MG63 (cell line): ENCODE measurements at regions not wholly inside any gene's neighbourhood (a gene's known extent, or its start where the extent isn't known, plus 50 kb on each side); places are given as distances from the start of the nearest gene placed in this dataset.

Experiments used
- DNase-seq: peaks from one replicate; pipeline ENCODE4 v3.0.0-alpha.2; 2020
- H3K27me3 ChIP-seq: fragments of 250-450 bp; sonication (Bioruptor Pico); 2 replicates; pipeline ENCODE4 v1.5.1; 2020; ENCODE audit warnings: mild to moderate bottlenecking, moderate library complexity
- H3K36me3 ChIP-seq: fragments of 250-450 bp; sonication (Bioruptor Pico); 2 replicates; pipeline ENCODE4 v1.5.1; 2020; ENCODE audit warnings: mild to moderate bottlenecking, moderate library complexity
- H3K4me3 ChIP-seq: fragments of 250-450 bp; sonication (Bioruptor Pico); 2 replicates; pipeline ENCODE4 v1.5.1; 2020; ENCODE audit warnings: mild to moderate bottlenecking, moderate library complexity
- H3K9me3 ChIP-seq: fragments of 250-450 bp; sonication (Bioruptor Pico); 2 replicates; pipeline ENCODE4 v1.5.1; 2020; ENCODE audit warnings: mild to moderate bottlenecking, moderate library complexity

- DNase-seq: peak; percentile 19
- no peaks in the 10 kb centered on the region for H3K27me3 ChIP-seq
- H3K4me3 ChIP-seq: no peak overlapping the region
- H3K36me3 ChIP-seq: no peaks in the 10 kb centered on the region
- no peaks in the 10 kb centered on the region for H3K9me3 ChIP-seq
Measured at GRCh38 chr16:66058172-66058691, 308.3 kb upstream of the CDH5 start.

DNA sequence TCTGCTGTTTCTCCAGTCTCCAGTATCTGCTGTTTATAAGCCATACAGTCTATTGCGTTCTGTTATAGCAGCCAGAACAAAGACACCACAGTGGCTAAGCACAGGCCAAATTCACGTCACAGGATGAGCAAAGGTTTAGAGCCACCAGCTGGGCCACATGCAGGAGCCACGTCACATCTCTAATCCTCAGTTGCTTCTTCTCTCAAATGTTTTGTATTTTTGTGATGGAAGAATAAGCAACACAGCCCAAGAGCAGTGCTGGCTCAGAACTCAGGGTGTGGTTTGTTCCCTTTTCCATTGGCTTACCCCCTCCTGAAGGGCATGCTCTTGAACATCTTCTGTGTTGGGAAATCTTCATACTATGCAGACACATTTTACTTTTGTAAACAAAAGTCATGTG is 309.4 kb upstream of the CDH5 start:
- Histone ChIP-seq H3K36me3 (no peaks in the 10 kb centered on the region), H3K4me3 (no peak overlapping the region), H3K9me3 (no peaks in the 10 kb centered on the region), H3K27me3 (no peaks in the 10 kb centered on the region)
- no peak for DNase-seq

DNA sequence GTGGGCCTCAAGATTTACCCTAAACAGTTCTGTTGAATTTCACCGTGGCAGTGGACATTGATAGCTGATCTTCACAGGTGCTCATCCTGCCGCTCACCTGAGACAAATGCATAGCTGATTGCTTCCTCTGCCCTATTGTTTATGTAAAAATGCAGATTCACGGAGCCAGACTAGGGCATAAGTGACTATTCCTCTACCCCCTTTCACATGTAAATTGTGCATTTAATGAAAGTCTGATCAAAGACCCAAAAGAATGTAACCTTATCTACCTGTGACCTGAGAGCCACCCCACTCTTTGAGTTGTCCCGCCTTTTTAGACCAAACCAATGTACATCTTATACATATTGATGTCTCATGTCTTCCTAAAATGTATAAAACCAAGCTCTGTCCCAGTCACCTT is 312.4 kb upstream of the CDH5 start:
- Histone ChIP-seq H3K36me3 (no peaks in the 10 kb centered on the region), H3K9me3 (no peaks in the 10 kb centered on the region), H3K27me3 (no peaks in the 10 kb centered on the region), H3K4me3 (no peak overlapping the region)
- DNase-seq: no peak

DNA sequence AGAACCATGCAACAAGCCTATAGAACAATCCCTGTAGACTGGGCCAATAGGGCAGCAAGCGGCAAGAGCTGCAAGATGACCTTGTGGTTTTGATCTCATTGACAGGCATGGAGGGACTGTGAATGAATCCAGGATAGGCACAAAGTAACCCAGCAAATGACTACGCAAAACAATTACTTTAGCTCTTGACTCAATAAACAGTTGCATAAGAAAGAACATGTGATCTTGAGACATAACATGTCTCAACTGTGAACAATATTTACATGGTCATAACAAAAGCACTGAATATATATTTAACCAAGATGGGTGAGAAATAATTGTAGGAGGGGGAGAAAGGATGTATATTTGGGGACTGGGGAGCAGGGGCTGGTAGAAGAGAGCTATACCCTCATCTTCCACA is 313.7 kb upstream of the CDH5 start:
- Histone ChIP-seq H3K36me3 (no peaks in the 10 kb centered on the region), H3K9me3 (no peaks in the 10 kb centered on the region), H3K4me3 (no peak overlapping the region), H3K27me3 (no peaks in the 10 kb centered on the region)
- DNase-seq: no peak

DNA sequence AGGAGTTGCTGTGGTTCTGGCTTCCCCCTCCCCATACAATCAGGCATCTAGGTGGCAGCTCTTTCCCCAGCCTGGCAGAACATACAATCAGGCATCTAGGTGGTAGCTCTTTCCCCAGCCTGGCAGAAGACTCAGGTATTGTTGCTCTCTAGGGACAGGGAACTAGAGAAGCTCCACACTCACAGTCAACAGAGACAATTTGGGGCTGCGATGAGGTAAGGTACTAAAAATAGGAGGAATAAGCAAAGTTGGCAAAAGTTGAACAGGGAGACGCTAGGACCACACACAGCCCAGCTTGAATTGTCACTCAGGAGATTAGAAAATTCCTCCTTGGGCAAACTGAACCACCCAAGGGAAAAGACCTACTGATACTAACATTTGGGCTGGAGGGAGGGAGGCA is 315.5 kb upstream of the CDH5 start:
- no peaks in the 10 kb centered on the region for H3K27me3 ChIP-seq
- no peaks in the 10 kb centered on the region for H3K9me3 ChIP-seq
- no peak overlapping the region for H3K4me3 ChIP-seq
- DNase-seq: no peak
- no peaks in the 10 kb centered on the region for H3K36me3 ChIP-seq

GRCh38 chr16:66049865-66050264 is 316.6 kb upstream of the CDH5 start:
- no peaks in the 10 kb centered on the region for H3K27me3 ChIP-seq
- no peak overlapping the region for H3K4me3 ChIP-seq
- no peak for DNase-seq
- no peaks in the 10 kb centered on the region for H3K9me3 ChIP-seq
- no peaks in the 10 kb centered on the region for H3K36me3 ChIP-seq

GRCh38 chr16:66045626-66046025 is 320.9 kb upstream of the CDH5 start:
- Histone ChIP-seq H3K4me3 (no peak overlapping the region), H3K9me3 (no peaks in the 10 kb centered on the region), H3K36me3 (no peaks in the 10 kb centered on the region), H3K27me3 (no peaks in the 10 kb centered on the region)
- DNase-seq: peak; percentile 16

GRCh38 chr16:66044556-66044955 is 321.9 kb upstream of the CDH5 start:
- H3K4me3 ChIP-seq: no peak overlapping the region
- H3K9me3 ChIP-seq: no peaks in the 10 kb centered on the region
- H3K27me3 ChIP-seq: no peaks in the 10 kb centered on the region
- H3K36me3 ChIP-seq: no peaks in the 10 kb centered on the region
- no peak for DNase-seq

DNA sequence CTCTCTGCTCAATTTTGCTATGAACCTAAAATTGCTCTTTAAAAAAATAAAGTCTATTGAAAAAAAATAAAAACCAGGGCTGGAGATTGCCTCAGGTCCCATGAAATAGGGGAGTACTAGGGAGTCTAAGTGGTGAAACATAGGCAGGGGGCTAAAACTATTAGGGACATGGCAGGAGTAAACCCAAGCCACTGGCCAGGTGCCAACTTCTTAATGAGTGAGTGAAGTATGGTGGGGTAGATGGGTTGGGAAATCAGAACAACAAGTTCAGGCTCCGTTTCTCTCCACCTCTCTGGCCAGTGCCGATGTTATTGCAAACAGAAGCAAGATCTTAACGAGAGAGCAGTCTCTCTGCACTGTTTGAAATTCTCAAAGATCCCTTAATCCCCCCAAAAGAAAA is 322.4 kb upstream of the CDH5 start:
- Histone ChIP-seq H3K27me3 (no peaks in the 10 kb centered on the region), H3K4me3 (no peak overlapping the region), H3K36me3 (no peaks in the 10 kb centered on the region), H3K9me3 (no peaks in the 10 kb centered on the region)
- no peak for DNase-seq

- Histone ChIP-seq H3K27me3 (no peaks in the 10 kb centered on the region), H3K36me3 (no peaks in the 10 kb centered on the region), H3K9me3 (no peaks in the 10 kb centered on the region), H3K4me3 (no peak overlapping the region)
- no peak for DNase-seq
Measured at GRCh38 chr16:66043326-66043725, 323.2 kb upstream of the CDH5 start.

GRCh38 chr16:66042341-66042740 is 324.1 kb upstream of the CDH5 start:
- no peaks in the 10 kb centered on the region for H3K27me3 ChIP-seq
- H3K4me3 ChIP-seq: no peak overlapping the region
- H3K9me3 ChIP-seq: no peaks in the 10 kb centered on the region
- no peak for DNase-seq
- H3K36me3 ChIP-seq: no peaks in the 10 kb centered on the region

DNA sequence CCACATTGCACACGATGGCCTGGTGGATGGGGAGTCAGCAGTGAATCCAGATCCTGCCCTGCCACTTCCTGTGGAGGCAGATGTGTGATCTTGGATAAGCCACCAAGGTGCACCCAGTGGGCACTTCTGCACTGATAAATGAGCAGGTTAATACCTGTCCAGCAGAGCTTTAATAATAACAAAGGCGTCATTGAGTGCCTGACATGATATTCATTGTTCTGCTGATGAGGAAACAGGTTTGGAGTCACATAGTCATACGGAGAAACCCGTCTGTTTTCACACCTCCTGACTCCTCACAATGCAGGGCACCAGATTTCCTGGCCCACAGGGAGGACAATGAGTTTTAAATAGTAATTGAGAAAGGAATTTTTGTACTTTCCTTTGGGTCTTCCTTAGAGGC is 324.6 kb upstream of the CDH5 start:
- Histone ChIP-seq H3K9me3 (no peaks in the 10 kb centered on the region), H3K36me3 (no peaks in the 10 kb centered on the region), H3K4me3 (no peak overlapping the region), H3K27me3 (no peaks in the 10 kb centered on the region)
- DNase-seq: no peak

DNA sequence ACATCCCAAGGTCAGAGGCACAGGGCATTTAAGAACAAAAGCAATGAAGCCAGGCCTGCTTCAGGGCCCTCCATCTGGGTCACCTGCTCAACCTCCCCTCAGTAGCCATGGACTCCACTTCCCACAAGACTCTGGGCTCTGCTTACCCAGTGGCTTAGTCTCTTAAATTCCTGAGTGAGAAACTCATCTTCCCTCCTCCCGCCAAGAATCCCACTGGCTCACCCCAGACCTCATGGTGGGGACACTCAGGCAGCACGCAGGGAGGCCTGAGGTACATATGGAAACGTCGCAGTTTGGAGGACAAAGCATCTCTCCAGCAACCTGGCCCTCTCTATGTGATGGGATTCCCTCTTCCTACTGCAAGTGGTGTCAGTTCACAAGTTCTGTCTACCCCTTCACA is 326.7 kb upstream of the CDH5 start:
- Histone ChIP-seq H3K27me3 (no peaks in the 10 kb centered on the region), H3K36me3 (no peaks in the 10 kb centered on the region), H3K4me3 (no peak overlapping the region), H3K9me3 (no peaks in the 10 kb centered on the region)
- DNase-seq: no peak

DNA sequence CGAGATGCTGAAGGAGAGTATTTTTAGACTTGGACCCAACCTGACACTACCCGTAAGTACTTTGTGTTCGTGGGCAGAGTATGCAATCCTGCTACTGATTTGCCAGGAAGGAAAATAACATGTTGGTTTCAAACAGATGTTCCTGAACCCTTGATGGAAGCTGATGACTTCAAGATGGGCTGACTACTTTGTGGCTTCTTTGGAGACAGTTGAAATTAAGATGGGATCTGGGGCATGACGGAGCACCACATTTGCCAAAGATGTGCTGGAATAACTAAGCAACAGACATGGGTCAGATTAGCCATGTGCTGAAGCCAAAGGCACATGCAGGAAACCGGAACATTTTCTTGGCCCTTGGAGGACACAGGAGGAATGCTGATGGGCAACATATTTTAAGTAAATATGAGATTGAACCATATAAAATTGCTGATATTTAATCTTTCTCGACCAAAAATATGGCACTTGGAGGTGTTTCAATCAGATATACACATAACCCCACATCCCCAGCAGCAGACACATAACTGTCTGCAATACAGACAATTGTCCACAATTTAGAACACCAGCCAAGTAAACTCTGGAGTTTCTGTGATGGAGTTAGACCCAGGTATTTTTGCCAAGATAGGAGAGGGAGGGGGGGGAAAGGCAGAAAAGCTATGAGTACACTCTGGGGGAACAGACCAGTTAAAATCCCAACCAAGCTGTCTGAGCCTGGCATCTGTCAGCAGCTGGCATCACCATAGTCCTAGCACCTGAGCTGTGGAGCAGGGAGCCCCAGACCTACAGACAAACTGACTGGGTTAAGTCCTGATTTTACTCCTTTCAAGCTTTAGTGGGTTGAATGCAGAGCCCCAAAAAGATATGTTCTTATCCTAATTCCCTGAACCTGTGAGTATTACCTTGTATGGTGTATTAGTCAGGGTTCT is 329.4 kb upstream of the CDH5 start:
- no peaks in the 10 kb centered on the region for H3K36me3 ChIP-seq
- no peak overlapping the region for H3K4me3 ChIP-seq
- peak; percentile 61 for DNase-seq
- H3K9me3 ChIP-seq: no peaks in the 10 kb centered on the region
- H3K27me3 ChIP-seq: no peaks in the 10 kb centered on the region

DNA sequence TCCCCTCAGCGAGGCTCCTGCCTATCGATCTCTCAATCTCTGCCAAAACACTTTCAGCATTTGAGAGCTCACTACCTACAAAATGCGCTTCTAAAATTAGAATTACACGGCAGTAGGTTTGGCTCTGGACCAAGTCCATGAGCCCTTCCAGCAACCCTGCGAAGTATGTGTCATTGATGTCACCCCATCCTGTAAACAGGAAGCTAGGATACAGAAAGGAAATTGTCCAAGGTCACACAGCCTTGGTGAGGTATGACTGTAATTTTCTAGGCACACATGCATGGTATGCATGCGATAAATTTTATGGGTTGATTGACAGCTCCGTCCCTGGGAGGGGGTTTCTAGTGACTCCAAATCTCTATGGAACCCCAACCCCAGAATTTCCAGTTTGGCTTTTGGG is 330.3 kb upstream of the CDH5 start:
- Histone ChIP-seq H3K9me3 (no peaks in the 10 kb centered on the region), H3K27me3 (no peaks in the 10 kb centered on the region), H3K4me3 (no peak overlapping the region), H3K36me3 (no peaks in the 10 kb centered on the region)
- no peak for DNase-seq

GRCh38 chr16:66035096-66035495 is 331.4 kb upstream of the CDH5 start:
- no peaks in the 10 kb centered on the region for H3K36me3 ChIP-seq
- DNase-seq: no peak
- no peak overlapping the region for H3K4me3 ChIP-seq
- H3K9me3 ChIP-seq: no peaks in the 10 kb centered on the region
- no peaks in the 10 kb centered on the region for H3K27me3 ChIP-seq

GRCh38 chr16:66032841-66033240 is 333.6 kb upstream of the CDH5 start:
- DNase-seq: no peak
- no peaks in the 10 kb centered on the region for H3K36me3 ChIP-seq
- no peaks in the 10 kb centered on the region for H3K9me3 ChIP-seq
- H3K4me3 ChIP-seq: no peak overlapping the region
- H3K27me3 ChIP-seq: no peaks in the 10 kb centered on the region

DNA sequence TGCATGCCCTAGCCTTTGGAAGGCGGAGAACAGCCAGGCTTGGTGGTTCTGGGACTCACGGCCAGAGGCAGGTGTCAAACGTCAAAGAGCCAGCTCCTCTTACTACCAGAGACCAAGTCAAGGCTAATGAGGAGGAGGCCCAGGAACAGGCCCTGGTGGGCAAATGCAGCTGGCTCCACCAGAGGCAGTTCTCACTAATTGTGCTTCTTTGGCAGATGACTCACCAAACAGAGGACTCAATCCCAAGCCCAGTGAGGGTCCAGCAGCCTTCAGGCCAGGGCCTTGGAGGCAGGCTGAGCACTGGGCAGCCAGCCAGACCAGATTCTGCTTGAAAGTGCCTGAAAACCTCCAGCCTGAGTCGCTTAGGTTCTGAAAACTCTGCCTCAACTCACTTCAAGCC is 336.5 kb upstream of the CDH5 start:
- Histone ChIP-seq H3K9me3 (no peaks in the 10 kb centered on the region), H3K4me3 (no peak overlapping the region), H3K27me3 (no peaks in the 10 kb centered on the region), H3K36me3 (no peaks in the 10 kb centered on the region)
- peak; percentile 75 for DNase-seq
